Gastrocnemius medialis (tissue), 4 donors: ENCODE measurements at regions not wholly inside any gene's neighbourhood (a gene's known extent, or its start where the extent isn't known, plus 50 kb on each side); places are given as distances from the start of the nearest gene placed in this dataset.

Experiments used
- POLR2A ChIP-seq, 2 donors: fragments of 450-650 bp; IDR thresholded peaks; one replicate each; pipeline ENCODE4 v1.6.1; 2017; ENCODE audit warnings: antibody characterized with exemption in 2 of 2, mild to moderate bottlenecking in 2 of 2, moderate library complexity in 2 of 2
- TF ChIP-seq, protein P1 (sequence below), 5 experiments: fragments of 450-650 bp in 3 of 5; fragments of 200-600 bp in 2 of 5; sonication (generic) in 2 of 5; IDR thresholded peaks in 4 of 5; conservative IDR thresholded peaks in 1 of 5; 1 replicate in 4 of 5; 2 replicates in 1 of 5; pipeline ENCODE4 v1.5.1; 2016 to 2019; ENCODE audit warnings: antibody characterized with exemption in 5 of 5, mild to moderate bottlenecking in 3 of 5, moderate library complexity in 3 of 5

GRCh38 chr13:42417626-42418025 lies 145.7 kb downstream of the AKAP11 start:
- TF ChIP-seq, protein P1, sequence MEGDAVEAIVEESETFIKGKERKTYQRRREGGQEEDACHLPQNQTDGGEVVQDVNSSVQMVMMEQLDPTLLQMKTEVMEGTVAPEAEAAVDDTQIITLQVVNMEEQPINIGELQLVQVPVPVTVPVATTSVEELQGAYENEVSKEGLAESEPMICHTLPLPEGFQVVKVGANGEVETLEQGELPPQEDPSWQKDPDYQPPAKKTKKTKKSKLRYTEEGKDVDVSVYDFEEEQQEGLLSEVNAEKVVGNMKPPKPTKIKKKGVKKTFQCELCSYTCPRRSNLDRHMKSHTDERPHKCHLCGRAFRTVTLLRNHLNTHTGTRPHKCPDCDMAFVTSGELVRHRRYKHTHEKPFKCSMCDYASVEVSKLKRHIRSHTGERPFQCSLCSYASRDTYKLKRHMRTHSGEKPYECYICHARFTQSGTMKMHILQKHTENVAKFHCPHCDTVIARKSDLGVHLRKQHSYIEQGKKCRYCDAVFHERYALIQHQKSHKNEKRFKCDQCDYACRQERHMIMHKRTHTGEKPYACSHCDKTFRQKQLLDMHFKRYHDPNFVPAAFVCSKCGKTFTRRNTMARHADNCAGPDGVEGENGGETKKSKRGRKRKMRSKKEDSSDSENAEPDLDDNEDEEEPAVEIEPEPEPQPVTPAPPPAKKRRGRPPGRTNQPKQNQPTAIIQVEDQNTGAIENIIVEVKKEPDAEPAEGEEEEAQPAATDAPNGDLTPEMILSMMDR (IDR thresholded peaks at IDR 0.05 in 4 of 5, conservative IDR thresholded peaks at IDR 0.05 in 1 of 5) = no peak
- no peak for TF ChIP-seq POLR2A (IDR thresholded peaks at IDR 0.05)
